ENCODE measurements at regions not wholly inside any gene's neighbourhood (a gene's known extent, or its start where the extent isn't known, plus 50 kb on each side); places are given as distances from the start of the nearest gene placed in this dataset.

GRCh38 chr3:81884791-81885190, 123.3 kb upstream of the GBE1 start:
- TF ChIP-seq SPI1 (IDR thresholded peaks at IDR 0.05; ENCODE audit: borderline replicate concordance, low read depth) (no peak), REST (IDR thresholded peaks at IDR 0.05; ENCODE audit: insufficient replicate concordance, low read depth) (no peak), POLR2AphosphoS5 (IDR thresholded peaks at IDR 0.05; ENCODE audit: low read depth) (no peak), CTCF (IDR thresholded peaks at IDR 0.05; ENCODE audit: insufficient read depth, low read length) (no peak), GABPA (IDR thresholded peaks at IDR 0.05; ENCODE audit: low read depth) (no peak)

GRCh38 chr3:81876826-81877225, 115.4 kb upstream of the GBE1 start:
- no peak overlapping the region for H3K27ac ChIP-seq (replicated peaks)
- H3K27me3 ChIP-seq (ENCODE audit: insufficient read depth, poor library complexity, severe bottlenecking), result no peaks in the 10 kb centered on the region
- H3K4me3 ChIP-seq (replicated peaks; ENCODE audit: insufficient read depth, low read length), result no peak overlapping the region
- TF ChIP-seq SPI1 (IDR thresholded peaks at IDR 0.05; ENCODE audit: borderline replicate concordance, low read depth) (no peak), REST (IDR thresholded peaks at IDR 0.05; ENCODE audit: insufficient replicate concordance, low read depth) (no peak), CTCF (IDR thresholded peaks at IDR 0.05; ENCODE audit: insufficient read depth, low read length) (no peak), POLR2AphosphoS5 (IDR thresholded peaks at IDR 0.05; ENCODE audit: low read depth) (no peak), GABPA (IDR thresholded peaks at IDR 0.05; ENCODE audit: low read depth) (no peak)
- DNase-seq (ENCODE audit: low read depth in 1 of 2, low spot score in 1 of 2), result no peak

More at GRCh38 chr3:81884791-81885190, 123.3 kb upstream of the GBE1 start:
- Histone ChIP-seq H3K27me3 (ENCODE audit: insufficient read depth, poor library complexity, severe bottlenecking) (no peaks in the 10 kb centered on the region), H3K27ac (replicated peaks) (no peak overlapping the region), H3K4me3 (replicated peaks; ENCODE audit: insufficient read depth, low read length) (no peak overlapping the region)
- no peak for DNase-seq (ENCODE audit: low read depth in 1 of 2, low spot score in 1 of 2)

- no peak overlapping the region for H3K4me3 ChIP-seq (replicated peaks; ENCODE audit: insufficient read depth, low read length)
- TF ChIP-seq SPI1 (IDR thresholded peaks at IDR 0.05; ENCODE audit: borderline replicate concordance, low read depth), result no peak
- no peaks in the 10 kb centered on the region for H3K27me3 ChIP-seq (ENCODE audit: insufficient read depth, poor library complexity, severe bottlenecking)
- H3K27ac ChIP-seq (replicated peaks), result no peak overlapping the region
- DNase-seq (ENCODE audit: low read depth in 1 of 2, low spot score in 1 of 2), result no peak
Observed at GRCh38 chr3:81874738-81875137, 113.3 kb upstream of the GBE1 start.

- no peak overlapping the region for H3K27ac ChIP-seq (replicated peaks)
- TF ChIP-seq CTCF (IDR thresholded peaks at IDR 0.05; ENCODE audit: insufficient read depth, low read length) (no peak), POLR2AphosphoS5 (IDR thresholded peaks at IDR 0.05; ENCODE audit: low read depth) (no peak), SPI1 (IDR thresholded peaks at IDR 0.05; ENCODE audit: borderline replicate concordance, low read depth) (no peak), GABPA (IDR thresholded peaks at IDR 0.05; ENCODE audit: low read depth) (no peak), REST (IDR thresholded peaks at IDR 0.05; ENCODE audit: insufficient replicate concordance, low read depth) (no peak)
- H3K27me3 ChIP-seq (ENCODE audit: insufficient read depth, poor library complexity, severe bottlenecking), result no peaks in the 10 kb centered on the region
- no peak overlapping the region for H3K4me3 ChIP-seq (replicated peaks; ENCODE audit: insufficient read depth, low read length)
- no peak for DNase-seq (ENCODE audit: low read depth in 1 of 2, low spot score in 1 of 2)
Observed at GRCh38 chr3:81872566-81872965, 111.1 kb upstream of the GBE1 start.

All from HL-60 (cell line).